SH-SY5Y (cell line): ENCODE measurements at regions not wholly inside any gene's neighbourhood (a gene's known extent, or its start where the extent isn't known, plus 50 kb on each side); places are given as distances from the start of the nearest gene placed in this dataset.

Experiments
- GATA2 ChIP-seq: IDR thresholded peaks from 2 replicates; pipeline ENCODE4 v1.6.1; 2011; ENCODE audit warnings: mild to moderate bottlenecking, low read depth, low read length
- GATA3 ChIP-seq: IDR thresholded peaks from 2 replicates; pipeline ENCODE4 v1.6.1; 2011; ENCODE audit warnings: low read depth, mild to moderate bottlenecking, low read length, moderate library complexity

DNA sequence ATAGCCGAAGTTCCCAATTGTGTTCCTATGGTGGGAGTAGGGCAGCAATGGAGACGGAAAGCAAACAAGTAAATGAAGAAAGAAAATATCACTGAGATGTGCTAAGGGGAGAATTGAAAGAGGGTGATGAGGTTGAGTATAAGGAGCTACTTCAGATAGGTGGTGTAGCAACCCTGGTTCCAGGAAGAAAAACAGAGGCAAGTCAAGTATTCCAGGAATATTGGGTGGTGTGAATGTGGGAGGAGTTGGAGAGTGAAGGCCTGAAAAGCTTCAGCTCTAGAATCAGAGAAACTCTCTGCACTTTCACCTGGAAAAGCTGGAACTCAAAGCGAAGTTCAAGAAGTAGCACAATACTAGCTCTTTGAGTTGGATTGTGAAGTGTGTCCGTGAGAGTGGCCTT, 342.1 kb downstream of the TLE4 start:
- TF ChIP-seq GATA2 (no peak), GATA3 (no peak)
